Inferior parietal cortex (tissue), 1 donor: ENCODE measurements at regions not wholly inside any gene's neighbourhood (a gene's known extent, or its start where the extent isn't known, plus 50 kb on each side); places are given as distances from the start of the nearest gene placed in this dataset.

Experiments
- DNase-seq: peaks from one replicate; pipeline ENCODE4 v3.0.0-alpha.2; 2016; ENCODE audit errors: extremely low spot score

GRCh38 chr2:120785228-120785966 lies 49.7 kb downstream of the GLI2 start:
- no peak for DNase-seq

- no peak for DNase-seq
These were observed 50.6 kb downstream of the GLI2 start for GRCh38 chr2:120786038-120786960.

GRCh38 chr2:120787111-120787821 lies 51.6 kb downstream of the GLI2 start:
- DNase-seq, result no peak

- DNase-seq, result no peak
These were observed 52.4 kb downstream of the GLI2 start for GRCh38 chr2:120787822-120788700.

- DNase-seq, result no peak
These were observed 55.7 kb downstream of the GLI2 start for GRCh38 chr2:120791243-120791961.

GRCh38 chr2:120791962-120792297 lies 56.3 kb downstream of the GLI2 start:
- no peak for DNase-seq

GRCh38 chr2:120793682-120794403 lies 58.2 kb downstream of the GLI2 start:
- no peak for DNase-seq

GRCh38 chr2:120794716-120795115 lies 59.0 kb downstream of the GLI2 start:
- DNase-seq, result no peak

GRCh38 chr2:120796094-120796493 lies 60.4 kb downstream of the GLI2 start:
- DNase-seq, result no peak

- no peak for DNase-seq
These were observed 62.0 kb downstream of the GLI2 start for GRCh38 chr2:120797421-120798221.

GRCh38 chr2:120798567-120799247 lies 63.0 kb downstream of the GLI2 start:
- DNase-seq, result no peak

GRCh38 chr2:120802158-120802557 lies 66.5 kb downstream of the GLI2 start:
- DNase-seq, result no peak

- no peak for DNase-seq
These were observed 67.3 kb downstream of the GLI2 start for GRCh38 chr2:120802867-120803484.

GRCh38 chr2:120803764-120804335 lies 68.2 kb downstream of the GLI2 start:
- DNase-seq, result no peak

GRCh38 chr2:120804459-120804858 lies 68.8 kb downstream of the GLI2 start:
- DNase-seq, result no peak

GRCh38 chr2:120805011-120805410 lies 69.3 kb downstream of the GLI2 start:
- DNase-seq, result no peak

- DNase-seq, result no peak
These were observed 69.9 kb downstream of the GLI2 start for GRCh38 chr2:120805602-120806001.

- DNase-seq, result no peak
These were observed 72.1 kb downstream of the GLI2 start for GRCh38 chr2:120807751-120808150.
